AG04450 (cell line): ENCODE measurements at regions not wholly inside any gene's neighbourhood (a gene's known extent, or its start where the extent isn't known, plus 50 kb on each side); places are given as distances from the start of the nearest gene placed in this dataset.

ENCODE experiments used
- CTCF ChIA-PET: fragments of 300-600, 350-600 bp; formaldehyde crosslinking; extraction: SDS; loops from one replicate; lab custom pipeline; 2022; ENCODE audit warnings: antibody characterized with exemption, inconsistent platforms; lab: Charles Lee
- POLR2A ChIA-PET: fragments of 350-600 bp; formaldehyde crosslinking; extraction: SDS; loops from one replicate; lab custom pipeline; 2021; ENCODE audit warnings: antibody characterized with exemption, inconsistent platforms; lab: Yijun Ruan, JAX
- DNase-seq: peaks from one replicate; pipeline ENCODE4 v3.0.0-alpha.2; 2011; ENCODE audit warnings: low read depth, low spot score
- H3K27ac ChIP-seq: one replicate; pipeline ENCODE4 v1.5.1; 2012; ENCODE audit warnings: low read depth, low read length, control low read depth
- H3K27me3 ChIP-seq: one replicate; pipeline ENCODE4 v1.6.0; 2012; ENCODE audit warnings: low read length; ENCODE audit not compliant: control insufficient read depth, insufficient read depth
- H3K4me3 ChIP-seq: 2 replicates; pipeline ENCODE4 v1.5.1; 2011; ENCODE audit warnings: mild to moderate bottlenecking, low read depth, low read length, control low read depth
- H3K9me3 ChIP-seq: 2 replicates; pipeline ENCODE4 v1.5.1; 2012; ENCODE audit warnings: low read length; ENCODE audit not compliant: control insufficient read depth, insufficient read depth
- TF ChIP-seq, protein P1 (sequence below): IDR thresholded peaks from 2 replicates; pipeline ENCODE4 v1.5.1; 2011; ENCODE audit warnings: low read depth, low read length, control low read depth, inconsistent platforms

DNA sequence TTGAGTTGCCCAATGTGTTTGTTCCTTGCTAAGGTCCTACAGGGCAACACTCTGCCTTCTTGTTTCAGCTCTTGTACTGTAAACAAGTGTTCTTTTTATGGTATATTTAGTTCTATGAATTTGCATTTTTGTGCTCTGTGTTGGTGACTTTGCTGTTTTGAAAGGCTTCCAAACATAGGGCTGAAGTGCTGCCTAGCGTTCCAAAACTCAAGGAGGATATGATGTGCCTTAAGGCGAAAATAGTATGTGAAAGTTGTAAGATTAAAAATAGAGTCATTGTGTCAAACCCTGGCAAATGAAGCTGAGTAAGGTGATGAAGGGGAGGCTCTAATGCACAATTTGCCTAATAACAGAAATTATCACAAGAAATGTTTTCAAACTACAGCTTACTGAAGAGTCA, 372.7 kb upstream of the TOM1L1 start:
- Histone ChIP-seq H3K9me3 (peaks cover 12% of the 10 kb centered on the region), H3K27me3 (no peaks in the 10 kb centered on the region), H3K4me3 (no peak overlapping the region), H3K27ac (no peak overlapping the region)
- CTCF ChIA-PET: no interaction called here
- DNase-seq: no peak
- POLR2A ChIA-PET: no interaction called here
- TF ChIP-seq, protein P1, sequence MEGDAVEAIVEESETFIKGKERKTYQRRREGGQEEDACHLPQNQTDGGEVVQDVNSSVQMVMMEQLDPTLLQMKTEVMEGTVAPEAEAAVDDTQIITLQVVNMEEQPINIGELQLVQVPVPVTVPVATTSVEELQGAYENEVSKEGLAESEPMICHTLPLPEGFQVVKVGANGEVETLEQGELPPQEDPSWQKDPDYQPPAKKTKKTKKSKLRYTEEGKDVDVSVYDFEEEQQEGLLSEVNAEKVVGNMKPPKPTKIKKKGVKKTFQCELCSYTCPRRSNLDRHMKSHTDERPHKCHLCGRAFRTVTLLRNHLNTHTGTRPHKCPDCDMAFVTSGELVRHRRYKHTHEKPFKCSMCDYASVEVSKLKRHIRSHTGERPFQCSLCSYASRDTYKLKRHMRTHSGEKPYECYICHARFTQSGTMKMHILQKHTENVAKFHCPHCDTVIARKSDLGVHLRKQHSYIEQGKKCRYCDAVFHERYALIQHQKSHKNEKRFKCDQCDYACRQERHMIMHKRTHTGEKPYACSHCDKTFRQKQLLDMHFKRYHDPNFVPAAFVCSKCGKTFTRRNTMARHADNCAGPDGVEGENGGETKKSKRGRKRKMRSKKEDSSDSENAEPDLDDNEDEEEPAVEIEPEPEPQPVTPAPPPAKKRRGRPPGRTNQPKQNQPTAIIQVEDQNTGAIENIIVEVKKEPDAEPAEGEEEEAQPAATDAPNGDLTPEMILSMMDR: no peak

DNA sequence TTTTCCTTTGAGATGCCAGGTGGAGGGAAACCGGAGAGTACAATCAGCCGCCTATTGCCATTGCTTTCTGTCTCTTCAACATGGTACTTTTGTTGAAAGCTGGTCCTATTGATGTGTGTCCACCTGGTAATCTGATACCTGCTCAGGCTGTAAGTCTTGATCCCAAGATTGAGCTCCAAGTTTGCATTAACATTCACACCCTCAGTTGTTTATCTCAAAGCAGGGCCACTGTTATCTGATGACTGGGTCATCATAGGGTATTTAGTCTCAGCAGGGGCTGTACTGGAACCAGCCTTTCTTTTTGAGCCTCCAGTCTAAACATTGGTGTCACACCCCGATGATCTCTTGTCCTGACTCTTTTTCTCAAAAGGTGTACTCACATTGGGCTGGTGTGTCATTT, 370.3 kb upstream of the TOM1L1 start:
- POLR2A ChIA-PET: no interaction called here
- TF ChIP-seq, protein P1: no peak
- Histone ChIP-seq H3K27ac (no peak overlapping the region), H3K9me3 (peaks cover 15% of the 10 kb centered on the region), H3K4me3 (no peak overlapping the region), H3K27me3 (no peaks in the 10 kb centered on the region)
- DNase-seq: no peak
- CTCF ChIA-PET: no interaction called here

- ChIA-PET POLR2A (no interaction called here), CTCF (no interaction called here)
- peaks cover 24% of the 10 kb centered on the region for H3K9me3 ChIP-seq
- DNase-seq: no peak
- no peak overlapping the region for H3K27ac ChIP-seq
- H3K4me3 ChIP-seq: no peak overlapping the region
- TF ChIP-seq, protein P1: no peak
- H3K27me3 ChIP-seq: no peaks in the 10 kb centered on the region
Observed at GRCh38 chr17:54536306-54536705, 364.3 kb upstream of the TOM1L1 start.

DNA sequence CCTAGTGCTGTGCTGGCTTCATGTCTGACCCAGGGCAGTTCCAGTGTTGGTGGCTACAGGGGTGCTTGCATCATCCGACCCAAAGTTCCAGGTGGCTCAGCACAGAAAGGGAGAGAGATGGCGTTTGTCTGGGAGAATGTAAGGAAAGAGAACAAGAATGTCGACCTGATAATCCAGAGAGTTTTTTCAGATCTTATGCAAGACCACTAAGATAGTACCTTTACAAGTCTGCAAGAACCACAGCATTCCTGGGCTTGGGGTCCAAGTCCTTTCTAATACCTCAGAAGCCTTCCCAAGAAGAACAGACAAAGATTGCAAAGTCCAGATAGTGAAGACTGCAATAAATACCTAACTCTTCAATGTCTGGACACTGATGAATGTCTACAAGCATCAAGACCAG, 363.0 kb upstream of the TOM1L1 start:
- H3K4me3 ChIP-seq: no peak overlapping the region
- TF ChIP-seq, protein P1: no peak
- no peak overlapping the region for H3K27ac ChIP-seq
- DNase-seq: no peak
- CTCF ChIA-PET: no interaction called here
- H3K9me3 ChIP-seq: peaks cover 21% of the 10 kb centered on the region
- POLR2A ChIA-PET: no interaction called here
- no peaks in the 10 kb centered on the region for H3K27me3 ChIP-seq

DNA sequence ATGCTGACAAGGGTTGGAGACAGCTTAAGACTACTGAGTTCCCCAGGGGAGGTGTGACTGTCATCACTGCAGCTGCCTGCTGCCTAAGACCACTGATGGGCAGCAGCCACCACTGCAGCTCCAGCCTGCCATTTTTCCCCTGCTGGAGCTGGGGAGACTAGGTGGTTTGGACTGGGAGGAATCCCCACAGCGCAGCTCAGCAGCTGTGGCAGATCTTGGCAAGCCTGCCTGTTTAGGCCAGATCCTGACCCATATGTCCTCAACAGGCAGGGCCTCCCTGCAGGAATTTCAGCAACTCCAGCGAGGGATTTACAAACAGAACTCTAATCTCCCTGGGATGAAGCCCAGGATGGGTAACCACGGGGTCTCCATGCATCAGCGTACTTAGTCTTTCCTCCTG, 356.4 kb upstream of the TOM1L1 start:
- Histone ChIP-seq H3K9me3 (peaks cover 11% of the 10 kb centered on the region), H3K27ac (no peak overlapping the region), H3K27me3 (no peaks in the 10 kb centered on the region), H3K4me3 (no peak overlapping the region)
- ChIA-PET POLR2A (no interaction called here), CTCF (no interaction called here)
- no peak for DNase-seq
- TF ChIP-seq, protein P1: no peak
